HG03342 (cell line): ENCODE measurements at regions not wholly inside any gene's neighbourhood (a gene's known extent, or its start where the extent isn't known, plus 50 kb on each side); places are given as distances from the start of the nearest gene placed in this dataset.
"Not testable (repeated sequence)": the region's sequence is repeated elsewhere in the genome, so short reads cannot be mapped to it uniquely, and the experiment has no call there.

Source experiments
- ATAC-seq: cut with Tn5 transposase; IDR thresholded peaks from one replicate; pipeline ENCODE4 v1.9.1; 2021; ENCODE audit warnings: mild to moderate bottlenecking, moderate library complexity; ENCODE audit not compliant: unreplicated experiment

- no peak for ATAC-seq
These were observed 123.7 kb upstream of the RNF32 start for GRCh38 chr7:156516791-156517378.

GRCh38 chr7:156515911-156516790 lies 124.4 kb upstream of the RNF32 start:
- no peak for ATAC-seq

DNA sequence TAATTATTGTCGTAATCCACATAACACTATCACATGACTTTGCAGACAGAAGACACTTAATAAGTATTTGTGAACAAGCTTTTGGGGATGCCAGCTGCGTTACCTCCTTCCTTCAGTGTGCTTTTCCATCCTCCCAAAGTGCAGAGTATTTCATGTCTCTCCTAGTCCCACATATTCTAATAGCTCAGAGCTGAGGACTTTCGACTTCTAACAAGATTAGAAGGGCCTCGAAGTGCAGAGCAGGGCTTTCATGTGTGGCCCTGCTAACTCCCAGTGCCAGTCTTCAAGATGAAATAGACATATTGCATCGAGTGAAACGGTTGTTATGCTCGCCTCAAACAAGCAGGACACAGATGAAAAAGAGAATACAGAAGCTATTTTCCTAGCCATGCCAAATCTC lies 125.7 kb upstream of the RNF32 start:
- ATAC-seq = no peak

GRCh38 chr7:156511426-156511825 lies 129.1 kb upstream of the RNF32 start:
- ATAC-seq = no peak

DNA sequence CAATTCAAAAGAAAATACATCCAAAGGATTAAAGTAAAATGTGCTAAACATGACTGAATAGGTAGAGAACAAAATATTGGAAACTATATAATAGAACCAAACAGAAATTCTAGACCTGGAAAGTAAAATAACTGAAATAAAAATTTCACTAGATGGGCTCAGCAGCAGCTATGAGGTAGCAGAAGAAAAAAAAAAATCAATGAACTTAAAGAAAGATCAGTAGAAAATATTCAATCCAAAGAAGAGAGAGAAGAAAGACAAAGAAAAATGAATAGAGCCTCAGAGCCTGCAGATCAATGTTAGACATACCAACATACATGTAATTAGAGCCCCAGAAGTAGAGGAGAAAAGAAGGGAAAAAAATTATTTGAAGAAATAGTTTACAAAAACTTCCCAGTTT lies 129.6 kb upstream of the RNF32 start:
- ATAC-seq = no peak

GRCh38 chr7:156509216-156509615 lies 131.4 kb upstream of the RNF32 start:
- no peak for ATAC-seq

GRCh38 chr7:156505876-156506275 lies 134.7 kb upstream of the RNF32 start:
- ATAC-seq = no peak

- ATAC-seq = no peak
These were observed 135.7 kb upstream of the RNF32 start for GRCh38 chr7:156504687-156505545.

- no peak for ATAC-seq
These were observed 136.6 kb upstream of the RNF32 start for GRCh38 chr7:156504006-156504405.

DNA sequence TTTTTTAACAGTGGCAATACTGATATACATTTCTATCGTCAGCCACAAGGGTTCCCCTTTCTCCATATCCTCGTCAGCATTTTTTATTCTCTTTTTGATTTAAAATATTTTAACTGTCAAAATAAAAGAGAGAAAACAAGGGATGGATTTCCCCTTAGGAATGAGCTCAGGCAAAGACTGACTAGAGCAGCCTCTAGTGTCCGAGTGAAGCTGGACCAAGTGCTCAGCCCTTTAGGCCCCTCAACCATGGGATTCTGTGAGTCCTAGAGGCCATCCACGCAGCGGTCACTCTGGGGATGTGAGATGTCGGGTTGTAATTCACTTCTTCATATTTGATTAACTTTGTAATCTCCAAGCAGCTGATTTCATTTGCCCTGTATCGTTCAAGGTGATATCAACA lies 137.4 kb upstream of the RNF32 start:
- no peak for ATAC-seq

DNA sequence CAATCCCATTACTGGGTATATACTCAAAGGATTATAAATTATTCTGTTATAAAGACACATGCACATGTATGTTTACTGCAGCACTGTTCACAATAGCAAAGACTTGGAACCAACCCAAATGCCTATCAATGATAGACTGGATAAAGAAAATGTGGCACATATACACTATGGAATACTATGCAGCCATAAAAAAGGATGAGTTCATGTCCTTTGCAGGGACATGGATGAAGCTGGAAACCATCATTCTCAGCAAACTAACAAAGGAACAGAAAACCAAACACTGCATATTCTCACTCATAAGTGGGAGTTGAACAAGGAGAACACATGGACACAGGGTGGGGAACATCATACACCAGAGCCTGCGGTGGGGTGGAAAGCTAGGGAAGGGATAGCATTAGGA lies 138.8 kb upstream of the RNF32 start:
- ATAC-seq = not testable (repeated sequence)

GRCh38 chr7:156499247-156499881 lies 141.2 kb upstream of the RNF32 start:
- no peak for ATAC-seq

- no peak for ATAC-seq
These were observed 142.6 kb upstream of the RNF32 start for GRCh38 chr7:156497776-156498509.

- no peak for ATAC-seq
These were observed 143.7 kb upstream of the RNF32 start for GRCh38 chr7:156496865-156497264.

- ATAC-seq = no peak
These were observed 144.2 kb upstream of the RNF32 start for GRCh38 chr7:156496363-156496769.

DNA sequence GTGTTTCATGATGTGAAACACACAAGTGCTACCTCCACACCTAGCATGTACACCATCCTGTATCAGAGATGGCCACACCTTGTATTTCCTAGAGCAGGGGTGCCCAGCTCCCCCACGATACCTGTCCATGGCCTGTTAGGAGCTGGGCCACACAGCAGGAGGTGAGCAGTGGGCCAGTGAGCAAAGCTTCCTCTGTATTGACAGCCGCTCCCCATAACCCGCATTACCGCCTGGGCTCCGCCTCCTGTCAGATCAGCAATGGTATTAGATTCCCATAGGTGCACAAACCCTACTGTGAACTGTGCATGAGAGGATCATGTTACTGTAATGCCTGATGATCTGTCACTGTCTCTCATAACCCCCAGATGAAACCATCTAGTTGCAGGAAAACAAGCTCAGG lies 145.6 kb upstream of the RNF32 start:
- no peak for ATAC-seq

- ATAC-seq = no peak
These were observed 146.6 kb upstream of the RNF32 start for GRCh38 chr7:156493942-156494341.

GRCh38 chr7:156492170-156492569 lies 148.4 kb upstream of the RNF32 start:
- ATAC-seq = no peak

- no peak for ATAC-seq
These were observed 149.1 kb upstream of the RNF32 start for GRCh38 chr7:156491435-156491834.

- no peak for ATAC-seq
These were observed 150.4 kb upstream of the RNF32 start for GRCh38 chr7:156490021-156490800.
